ENCODE measurements at regions not wholly inside any gene's neighbourhood (a gene's known extent, or its start where the extent isn't known, plus 50 kb on each side); places are given as distances from the start of the nearest gene placed in this dataset.

GRCh38 chr2:18365342-18365741 lies 195.1 kb downstream of the RDH14 start (continued):
- no peak for TF ChIP-seq CHD7 (IDR thresholded peaks at IDR 0.05; ENCODE audit: insufficient replicate concordance, low read length)
- TF ChIP-seq RNF2 (IDR thresholded peaks at IDR 0.05; ENCODE audit: borderline replicate concordance, low read depth, low read length, missing control alignments, poor library complexity, severe bottlenecking): no peak
- TF ChIP-seq KDM4A (IDR thresholded peaks at IDR 0.05; ENCODE audit: low read depth, low read length, severe bottlenecking): no peak
- no peak for TF ChIP-seq ATF3 (IDR thresholded peaks at IDR 0.05; ENCODE audit: insufficient read depth, low read depth, low read length)
- no peak for TF ChIP-seq RAD21 (IDR thresholded peaks at IDR 0.05 in 1 of 2, conservative IDR thresholded peaks at IDR 0.05 in 1 of 2; ENCODE audit: low read depth in 2 of 2, low read length in 2 of 2)
- no peak for TF ChIP-seq SIN3A (conservative IDR thresholded peaks at IDR 0.05 in 1 of 2, IDR thresholded peaks at IDR 0.05 in 1 of 2; ENCODE audit: low read depth in 1 of 2, low read length in 2 of 2)
- no peak for TF ChIP-seq JUND (IDR thresholded peaks at IDR 0.05; ENCODE audit: low read length)
- no peak for TF ChIP-seq PHF8 (conservative IDR thresholded peaks at IDR 0.05; ENCODE audit: low read depth, low read length)
- no peak for TF ChIP-seq JUN (IDR thresholded peaks at IDR 0.05; ENCODE audit: low read depth, low read length)
- no peak for TF ChIP-seq SP2 (IDR thresholded peaks at IDR 0.05; ENCODE audit: low read length)
